ENCODE measurements at regions not wholly inside any gene's neighbourhood (a gene's known extent, or its start where the extent isn't known, plus 50 kb on each side); places are given as distances from the start of the nearest gene placed in this dataset.

DNA sequence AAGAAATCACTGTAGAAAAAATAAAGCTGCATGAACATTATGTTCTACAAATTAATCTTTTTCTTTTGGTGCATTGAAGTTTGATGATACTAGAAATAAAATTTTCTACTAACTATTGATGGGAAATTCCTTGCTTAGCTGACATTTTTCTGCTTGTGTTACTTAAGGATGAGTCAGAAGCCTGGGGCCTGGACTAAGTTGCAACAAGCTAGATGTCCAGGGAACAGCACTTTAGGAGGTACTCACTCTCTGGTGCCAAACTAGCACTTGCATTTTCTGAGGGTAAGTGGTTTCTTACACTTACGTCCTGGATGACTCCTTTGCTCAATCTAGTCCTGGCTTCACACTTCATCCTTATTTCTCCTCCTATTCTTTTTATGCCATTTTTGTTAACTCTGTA lies 945.1 kb downstream of the IGSF11 start:
- TF ChIP-seq EZH2 (IDR thresholded peaks at IDR 0.05; ENCODE audit: insufficient read depth, low read length), result no peak
- TF ChIP-seq, protein P1, sequence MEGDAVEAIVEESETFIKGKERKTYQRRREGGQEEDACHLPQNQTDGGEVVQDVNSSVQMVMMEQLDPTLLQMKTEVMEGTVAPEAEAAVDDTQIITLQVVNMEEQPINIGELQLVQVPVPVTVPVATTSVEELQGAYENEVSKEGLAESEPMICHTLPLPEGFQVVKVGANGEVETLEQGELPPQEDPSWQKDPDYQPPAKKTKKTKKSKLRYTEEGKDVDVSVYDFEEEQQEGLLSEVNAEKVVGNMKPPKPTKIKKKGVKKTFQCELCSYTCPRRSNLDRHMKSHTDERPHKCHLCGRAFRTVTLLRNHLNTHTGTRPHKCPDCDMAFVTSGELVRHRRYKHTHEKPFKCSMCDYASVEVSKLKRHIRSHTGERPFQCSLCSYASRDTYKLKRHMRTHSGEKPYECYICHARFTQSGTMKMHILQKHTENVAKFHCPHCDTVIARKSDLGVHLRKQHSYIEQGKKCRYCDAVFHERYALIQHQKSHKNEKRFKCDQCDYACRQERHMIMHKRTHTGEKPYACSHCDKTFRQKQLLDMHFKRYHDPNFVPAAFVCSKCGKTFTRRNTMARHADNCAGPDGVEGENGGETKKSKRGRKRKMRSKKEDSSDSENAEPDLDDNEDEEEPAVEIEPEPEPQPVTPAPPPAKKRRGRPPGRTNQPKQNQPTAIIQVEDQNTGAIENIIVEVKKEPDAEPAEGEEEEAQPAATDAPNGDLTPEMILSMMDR (IDR thresholded peaks at IDR 0.05; ENCODE audit: insufficient read depth, low read depth, low read length), result no peak

Measured in astrocyte (in vitro differentiated cells and primary cell).